ENCODE measurements at regions not wholly inside any gene's neighbourhood (a gene's known extent, or its start where the extent isn't known, plus 50 kb on each side); places are given as distances from the start of the nearest gene placed in this dataset.
A peak's percentile ranks its signal among the peaks of the same experiment; 100 is the strongest.
"Not testable (repeated sequence)": the region's sequence is repeated elsewhere in the genome, so short reads cannot be mapped to it uniquely, and the experiment has no call there.

DNA sequence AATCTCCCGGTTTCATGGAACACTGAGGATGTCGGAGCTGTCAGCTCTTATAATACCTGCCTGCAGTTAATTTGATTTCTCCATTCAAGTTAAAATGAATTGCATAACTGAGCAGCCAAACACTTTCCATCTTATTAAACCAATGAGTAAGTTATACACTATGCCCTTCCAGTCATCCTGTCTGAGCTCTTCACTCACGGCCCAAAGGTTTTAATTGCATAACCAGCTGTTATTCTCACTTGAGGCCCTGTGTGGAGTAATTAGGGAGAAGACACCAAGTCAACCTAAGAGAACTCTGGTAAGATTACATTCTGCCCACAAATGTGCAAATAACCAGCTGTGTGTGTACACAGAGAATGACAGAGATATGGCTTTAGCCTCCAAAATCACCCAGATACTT, 303.5 kb downstream of the TBC1D4 start:
- no peak for DNase-seq (ENCODE audit: low read depth)

DNA sequence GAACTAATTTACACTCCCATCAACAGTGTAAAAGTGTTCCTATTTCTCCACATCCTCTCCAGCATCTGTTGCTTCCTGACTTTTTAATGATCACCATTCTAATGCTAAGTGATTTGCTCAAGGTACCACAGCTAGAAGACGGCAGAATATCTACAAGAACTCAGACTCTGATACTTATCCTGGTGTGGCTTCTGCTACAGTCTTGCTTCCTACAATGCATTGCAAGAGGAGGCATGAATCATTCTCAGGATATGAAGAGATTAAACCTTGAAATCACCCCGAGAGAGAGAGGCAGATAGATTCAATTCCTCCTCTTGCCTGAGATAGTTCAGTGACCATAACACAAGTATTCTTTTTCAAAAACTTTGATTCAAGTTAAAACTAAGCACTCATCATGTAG, 306.4 kb downstream of the TBC1D4 start:
- no peak for DNase-seq (ENCODE audit: low read depth)

DNA sequence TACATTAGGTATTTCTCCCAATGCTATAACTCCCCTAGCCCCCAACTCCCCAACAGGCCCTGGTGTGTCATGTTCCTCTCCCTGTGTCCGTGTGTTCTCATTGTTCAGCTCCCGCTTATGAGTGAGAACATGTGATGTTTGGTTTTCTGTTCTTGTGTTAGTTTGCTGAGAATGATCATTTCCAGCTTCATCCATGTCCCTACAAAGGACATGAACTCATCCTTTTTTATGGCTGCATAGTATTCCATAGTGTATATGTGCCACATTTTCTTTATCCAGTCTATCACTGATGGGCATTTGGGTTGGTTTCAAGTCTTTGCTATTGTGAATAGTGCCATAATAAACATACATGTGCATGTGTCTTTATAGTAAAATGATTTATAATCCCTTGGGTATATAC, 306.9 kb downstream of the TBC1D4 start:
- not testable (repeated sequence) for DNase-seq (ENCODE audit: low read depth)

DNA sequence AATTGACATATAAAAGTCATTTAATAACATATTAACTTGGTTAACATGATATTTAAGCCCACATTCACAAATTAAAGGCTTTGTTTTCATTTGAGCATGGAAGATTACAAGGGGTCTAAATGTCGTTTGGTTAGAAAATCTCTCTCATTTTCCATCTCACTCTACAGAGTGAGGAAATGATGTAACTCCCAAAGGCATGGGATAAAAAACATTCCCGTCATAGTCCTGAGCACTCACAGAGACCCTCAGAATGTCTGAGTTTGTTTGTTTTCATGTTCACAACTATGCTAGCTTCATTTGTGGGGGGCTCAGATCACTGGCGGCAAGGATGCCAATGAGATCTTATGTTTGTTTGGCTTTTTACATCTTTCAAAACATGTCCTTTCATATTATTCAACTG, 307.5 kb downstream of the TBC1D4 start:
- DNase-seq (ENCODE audit: low read depth): no peak

DNA sequence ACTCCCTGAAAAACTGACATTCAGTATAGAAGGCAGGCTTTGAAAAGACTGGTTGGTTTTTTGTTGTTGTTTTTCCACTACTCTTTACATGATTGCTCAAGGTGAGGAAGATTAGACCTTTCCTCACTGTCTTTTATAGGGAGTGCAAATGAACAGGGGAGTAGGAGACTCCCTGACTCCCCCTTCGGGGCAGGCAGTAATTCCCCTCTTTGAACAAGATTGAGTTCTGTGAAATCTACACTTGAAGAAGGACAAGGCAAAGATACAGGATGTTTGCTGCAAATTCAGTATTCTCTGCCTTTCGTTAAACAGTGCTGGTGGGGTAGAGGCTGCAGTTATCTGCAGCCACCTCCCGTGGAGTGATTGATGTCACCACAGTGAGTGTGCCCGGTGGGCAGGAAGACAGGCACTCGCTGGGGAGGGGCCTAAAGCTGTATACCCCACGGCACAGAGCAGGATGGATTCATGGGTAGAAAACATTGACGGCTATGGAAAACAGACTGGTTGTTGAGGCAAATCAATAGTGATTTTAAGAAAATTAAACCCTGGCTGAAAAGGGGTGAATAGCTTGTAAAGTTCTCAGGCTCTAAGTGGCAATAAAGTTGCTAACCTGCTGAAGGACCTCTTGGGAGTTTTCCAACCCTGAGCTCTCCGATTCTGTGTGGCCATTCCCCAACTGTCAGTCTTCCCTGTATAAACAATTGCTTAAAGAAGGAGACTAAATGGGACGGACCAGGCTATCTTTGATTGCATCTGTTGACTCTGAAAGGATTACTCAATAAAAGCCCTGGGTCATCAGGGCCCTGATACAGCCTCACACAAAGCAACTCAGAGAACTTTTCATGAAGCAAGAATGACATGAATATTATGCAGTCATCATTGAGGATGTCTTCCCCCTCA, 308.3 kb downstream of the TBC1D4 start:
- DNase-seq (ENCODE audit: low read depth): no peak

DNA sequence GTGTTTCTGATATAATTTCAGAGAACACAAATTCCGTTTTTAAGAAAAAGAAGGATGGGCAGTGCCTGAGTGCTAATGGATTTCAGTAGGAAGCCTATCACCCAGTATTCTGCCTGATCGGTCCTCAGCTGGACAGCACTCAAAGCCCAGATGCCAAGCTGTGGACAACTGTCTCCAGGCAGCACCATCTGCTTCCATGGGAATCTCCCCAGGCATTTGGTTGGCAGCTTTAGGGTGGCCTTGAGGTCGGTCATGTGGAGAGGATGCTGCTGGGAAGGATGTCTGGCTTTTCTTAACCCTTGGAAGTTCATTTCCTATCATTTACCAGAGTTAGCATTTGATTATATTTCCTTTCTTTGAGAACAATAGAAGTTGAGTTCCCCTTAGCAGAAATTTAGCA, 311.7 kb downstream of the TBC1D4 start:
- DNase-seq (ENCODE audit: low read depth): no peak

DNA sequence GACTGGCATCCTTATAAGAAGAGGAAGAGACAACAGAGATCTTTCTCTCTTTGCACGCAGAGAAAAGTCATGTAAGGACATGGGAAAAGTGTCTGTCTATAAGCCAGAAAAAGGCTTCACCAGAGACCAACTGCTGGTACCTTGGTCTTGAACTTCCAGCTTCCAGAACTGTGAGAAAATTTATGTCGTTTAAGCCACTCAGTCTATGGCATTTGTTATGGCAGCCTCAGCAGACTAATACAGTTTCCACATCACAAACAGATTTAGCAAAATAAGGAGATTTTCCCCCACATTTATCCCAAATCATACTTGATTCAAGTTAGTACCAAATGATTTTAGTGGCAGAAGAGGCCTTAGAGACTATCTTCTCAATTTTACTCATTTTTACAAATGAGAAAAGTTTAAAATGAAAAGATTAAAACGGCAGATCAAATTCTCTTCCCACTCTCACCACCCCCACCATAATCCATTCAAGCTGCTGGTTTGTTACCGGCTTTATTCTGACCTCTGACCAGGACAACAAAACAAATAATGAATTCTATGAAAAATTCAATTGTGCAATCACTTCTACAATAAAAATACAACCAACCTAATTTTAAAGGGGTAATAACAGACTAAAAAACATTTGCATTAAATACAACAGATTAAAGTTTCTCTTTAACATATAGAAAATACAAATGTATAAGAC, 316.3 kb downstream of the TBC1D4 start:
- no peak for DNase-seq (ENCODE audit: low read depth)

DNA sequence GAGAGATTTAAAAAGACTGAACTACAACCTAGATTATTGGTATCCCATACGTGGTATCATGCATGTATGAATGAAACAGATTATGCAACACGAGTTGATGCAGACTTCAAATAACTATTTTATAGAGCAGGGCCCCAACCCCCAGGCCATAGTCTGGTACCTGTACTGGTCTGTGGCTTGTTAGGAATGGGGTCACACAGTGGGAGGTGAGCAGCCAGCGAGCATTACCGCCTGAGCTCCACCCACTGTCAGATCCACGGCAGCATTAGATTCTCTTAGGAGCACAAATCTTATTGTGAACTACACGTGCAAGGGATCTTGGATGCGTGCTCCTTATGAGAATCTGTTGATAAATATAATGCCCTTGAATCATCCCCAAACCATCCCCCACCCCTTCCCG, 320.2 kb downstream of the TBC1D4 start:
- DNase-seq (ENCODE audit: low read depth): no peak

DNA sequence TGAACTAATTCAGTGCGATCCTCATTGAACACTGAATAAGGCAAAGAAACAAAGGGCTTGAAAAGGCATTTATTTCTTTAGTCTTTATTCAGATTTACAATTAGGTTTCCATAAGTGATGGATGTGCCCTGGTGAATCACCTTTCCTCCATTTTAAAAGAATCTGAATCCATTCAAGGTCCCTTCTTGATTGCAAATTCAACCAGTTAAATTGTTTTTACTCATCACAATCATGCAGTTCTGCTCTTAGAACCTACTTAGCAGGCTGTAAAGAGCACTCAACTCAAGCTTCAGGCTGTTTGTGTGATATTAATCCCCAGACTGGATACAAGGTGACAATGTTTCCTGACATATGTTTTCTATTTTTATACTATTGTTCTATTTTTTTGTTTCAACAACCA, 321.0 kb downstream of the TBC1D4 start:
- no peak for DNase-seq (ENCODE audit: low read depth)

DNA sequence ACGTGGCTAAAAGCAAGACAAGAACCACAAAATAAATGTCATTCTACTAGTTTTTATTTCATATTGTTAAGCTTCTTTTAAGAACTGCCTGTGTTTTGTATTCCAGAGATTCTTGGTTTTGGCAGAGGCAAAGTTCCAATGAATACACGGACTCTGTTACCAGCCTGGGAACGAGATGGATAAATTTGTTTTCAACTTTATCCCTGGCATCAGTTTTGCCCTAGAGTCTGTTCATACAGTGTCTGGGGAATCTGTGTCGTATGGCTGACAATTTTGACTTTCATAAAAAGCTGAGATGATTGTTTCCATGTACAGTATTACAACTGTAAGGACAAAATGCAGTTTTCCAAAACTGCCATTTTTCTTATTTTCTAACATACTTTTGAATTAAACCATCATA, 327.6 kb downstream of the TBC1D4 start:
- DNase-seq (ENCODE audit: low read depth): no peak

DNA sequence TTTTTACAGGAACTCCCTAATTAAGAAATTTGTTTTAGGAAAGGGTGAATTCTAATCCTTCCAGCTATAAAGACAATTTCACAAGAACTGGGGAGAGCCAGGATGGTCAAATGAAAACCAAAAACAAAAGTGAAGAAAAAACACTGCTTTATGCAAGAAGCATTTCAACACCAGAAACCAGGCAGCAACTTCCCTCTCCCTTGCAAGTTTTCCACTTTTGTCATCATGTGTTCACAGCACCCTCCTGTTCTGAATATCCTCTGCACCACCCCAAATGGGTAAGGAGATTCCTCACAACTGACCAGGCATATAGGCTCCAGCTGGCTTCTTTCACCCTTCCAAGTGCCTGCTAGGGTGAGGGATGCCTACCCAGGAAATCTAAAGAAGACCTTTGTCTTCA, 328.1 kb downstream of the TBC1D4 start:
- DNase-seq (ENCODE audit: low read depth): peak; percentile 54

DNA sequence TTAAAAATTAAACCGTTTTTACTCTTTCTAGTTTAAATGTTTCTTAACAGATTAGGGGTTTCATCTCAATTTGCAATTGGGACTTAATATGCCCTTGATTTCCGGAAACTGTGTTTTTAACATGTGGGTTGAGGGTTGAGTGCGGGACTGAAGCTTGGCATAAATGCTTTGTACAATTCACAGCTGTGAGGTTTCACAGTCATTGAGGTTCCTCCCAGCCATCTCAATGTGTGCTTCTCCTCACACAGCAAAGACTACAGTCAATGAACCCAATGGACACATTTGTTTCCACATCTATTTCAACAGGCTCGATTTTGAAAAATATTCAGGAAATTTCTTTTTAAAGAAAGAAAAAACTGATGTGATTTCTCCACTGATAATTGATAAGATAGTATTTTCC, 328.6 kb downstream of the TBC1D4 start:
- DNase-seq (ENCODE audit: low read depth): no peak

DNA sequence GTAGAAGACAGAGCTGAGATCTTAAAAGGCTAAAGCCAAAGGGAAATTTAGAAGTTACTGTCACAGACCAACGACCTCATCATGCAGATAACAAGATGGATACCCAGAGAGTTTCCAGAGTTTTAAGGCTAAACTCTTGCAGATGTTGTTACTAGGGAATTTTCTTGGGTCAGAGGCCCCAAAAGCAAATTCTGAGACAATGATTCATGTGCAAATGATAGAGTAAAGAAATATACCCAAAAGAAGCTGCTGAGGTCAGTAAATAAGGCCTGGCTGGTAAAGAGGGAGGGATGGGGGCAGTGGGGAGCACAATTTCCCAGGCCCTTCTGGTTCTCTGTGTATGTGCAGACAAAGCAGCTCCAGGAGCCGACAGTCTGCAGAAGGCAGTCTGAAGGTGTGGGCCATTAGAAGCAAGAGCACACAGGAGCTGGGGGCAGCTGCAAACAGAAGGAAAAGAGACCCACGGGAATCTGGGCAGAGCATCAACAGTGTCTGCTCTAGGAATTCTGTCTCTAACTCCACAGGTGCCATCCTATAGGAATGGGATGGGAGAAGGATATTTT, 330.8 kb downstream of the TBC1D4 start:
- DNase-seq (ENCODE audit: low read depth): no peak

DNA sequence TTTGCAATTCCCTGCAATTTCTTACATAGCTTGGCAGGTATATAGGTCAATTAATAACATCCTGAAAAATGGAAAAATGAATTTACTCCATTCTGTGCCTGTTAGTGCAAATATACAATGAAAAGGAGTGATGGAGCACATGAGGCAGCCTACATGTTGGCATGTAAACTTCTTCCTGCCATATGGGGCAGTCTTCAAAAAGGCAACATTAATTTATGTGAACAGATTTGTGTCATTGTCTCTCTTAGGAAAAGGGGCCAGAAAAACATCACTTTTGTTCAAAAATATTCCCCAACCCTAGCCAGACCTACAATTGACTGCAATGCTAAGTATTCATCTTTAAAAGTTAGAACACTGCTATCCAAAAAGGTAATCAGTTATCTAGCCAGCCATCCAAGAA, 332.2 kb downstream of the TBC1D4 start:
- no peak for DNase-seq (ENCODE audit: low read depth)

DNA sequence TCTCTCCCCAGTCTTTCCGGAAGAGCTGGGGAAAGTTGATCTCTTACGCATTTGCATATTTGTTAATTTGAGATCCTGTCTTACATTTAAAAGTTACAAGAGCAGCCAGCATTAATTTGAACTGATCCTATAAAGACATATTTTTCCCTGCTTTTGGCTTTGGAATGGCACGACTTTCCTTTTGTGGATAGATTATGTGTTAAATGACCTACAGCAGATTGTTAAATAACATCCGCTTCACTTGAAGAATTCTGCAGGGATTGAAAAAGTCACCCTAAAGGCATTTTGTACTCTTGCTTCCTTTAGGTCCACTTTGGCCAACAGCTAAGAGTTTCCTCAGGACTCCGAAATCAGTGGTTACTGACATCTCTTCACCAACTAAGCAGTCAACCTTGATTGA, 334.0 kb downstream of the TBC1D4 start:
- DNase-seq (ENCODE audit: low read depth): no peak

DNA sequence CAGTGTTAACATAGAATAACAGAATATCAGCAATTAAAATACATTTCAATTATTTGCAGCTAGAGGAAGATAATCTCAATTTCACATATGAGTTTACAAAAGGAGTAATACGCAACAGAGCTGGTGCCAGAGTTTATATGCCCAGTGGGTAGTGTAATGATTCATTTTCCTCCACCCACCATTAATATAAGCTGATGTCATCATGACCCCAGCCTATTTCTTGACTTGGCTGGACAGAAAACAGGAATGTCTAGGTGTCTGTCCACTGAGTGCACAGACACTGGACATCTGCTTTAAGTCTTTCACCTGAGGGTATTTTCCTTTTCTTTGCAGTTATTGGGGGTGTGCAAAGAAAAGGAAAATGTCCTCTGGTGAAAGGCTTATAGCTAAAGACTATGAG, 335.5 kb downstream of the TBC1D4 start:
- no peak for DNase-seq (ENCODE audit: low read depth)

DNA sequence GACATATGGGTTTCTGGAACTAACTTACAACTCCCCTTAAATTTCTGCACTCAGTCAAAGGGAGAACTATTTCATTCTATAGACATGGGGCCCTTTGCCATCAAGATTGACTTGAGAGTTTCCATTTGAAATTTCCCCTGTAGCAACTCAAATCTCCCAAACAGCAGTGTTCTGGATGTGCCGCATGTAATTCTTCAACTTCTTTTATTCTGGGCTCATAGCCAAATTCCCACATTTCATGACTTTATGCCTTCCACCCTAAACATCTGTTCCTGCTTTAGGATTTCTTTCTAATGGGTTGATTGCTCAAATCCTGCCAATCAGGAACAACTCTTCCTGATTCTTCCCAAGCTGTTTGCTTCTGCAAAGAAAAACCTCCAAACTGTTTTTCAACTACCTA, 336.0 kb downstream of the TBC1D4 start:
- DNase-seq (ENCODE audit: low read depth): no peak

DNA sequence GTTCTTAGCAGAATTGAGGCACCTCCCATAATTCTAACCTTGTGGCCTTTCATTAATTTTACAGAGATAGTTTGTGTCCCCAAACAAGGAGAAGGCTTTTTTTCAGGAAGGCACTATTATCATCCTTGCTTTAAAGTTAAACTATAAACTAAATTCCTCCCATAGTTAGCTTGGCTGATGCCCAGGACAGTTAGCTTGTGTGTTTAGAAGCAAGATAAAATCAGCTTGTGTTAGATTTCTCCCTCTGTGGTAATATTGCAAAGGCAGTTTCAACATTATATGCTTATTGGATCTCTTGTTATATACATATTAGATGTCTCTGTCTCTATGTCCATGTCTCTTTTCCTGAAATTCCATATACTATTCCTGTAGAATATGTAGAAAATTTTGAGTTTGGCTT, 342.7 kb downstream of the TBC1D4 start:
- no peak for DNase-seq (ENCODE audit: low read depth)

DNA sequence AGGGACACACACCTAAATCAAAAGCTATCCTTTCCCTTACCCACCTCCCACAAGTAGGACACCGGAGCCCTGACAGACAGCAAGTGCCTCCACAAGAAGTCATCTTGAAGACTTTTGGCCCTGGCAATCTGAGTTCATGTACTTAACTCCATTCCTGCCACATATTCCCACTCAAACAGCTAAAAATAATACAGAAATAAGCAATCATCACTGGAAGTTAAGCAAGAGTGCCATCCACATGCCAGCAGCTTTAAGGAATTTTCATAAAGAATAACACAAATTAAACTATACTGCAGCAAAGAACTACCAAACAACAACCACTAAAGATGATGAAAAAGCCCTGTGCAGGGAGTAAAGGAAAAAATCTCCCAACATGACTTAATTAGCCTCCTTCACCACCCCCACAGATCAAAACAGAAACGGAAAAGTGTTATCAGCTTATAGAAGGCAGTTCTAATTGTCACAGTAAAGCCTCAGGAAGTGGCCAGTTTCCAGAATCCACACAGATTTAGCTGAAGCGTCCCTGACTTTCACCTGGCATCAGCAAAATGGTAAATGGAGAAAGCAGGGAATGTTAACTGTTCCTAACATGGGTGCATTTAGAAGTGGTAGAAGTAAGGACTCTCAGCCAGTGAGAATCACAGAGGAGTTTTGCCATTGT, 343.9 kb downstream of the TBC1D4 start:
- no peak for DNase-seq (ENCODE audit: low read depth)

DNA sequence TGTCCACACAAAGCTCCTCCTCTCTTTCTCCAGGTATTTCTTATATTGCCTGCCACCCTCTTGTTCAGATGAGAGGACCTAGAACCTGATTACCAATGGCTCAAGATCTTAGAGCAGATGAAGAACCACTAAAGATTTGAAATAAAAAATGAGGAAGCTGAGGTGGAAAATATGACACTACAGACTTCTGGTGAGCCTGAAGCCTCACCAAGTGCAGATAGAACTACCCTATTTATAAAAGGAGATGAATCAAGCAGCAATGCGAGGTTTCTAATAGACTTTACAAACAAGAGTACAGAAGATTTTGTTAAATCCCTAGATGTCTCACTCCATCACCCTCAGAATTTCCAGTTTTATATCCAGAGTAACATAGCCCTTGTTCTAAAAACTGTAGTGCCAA, 345.8 kb downstream of the TBC1D4 start:
- DNase-seq (ENCODE audit: low read depth): no peak

DNA sequence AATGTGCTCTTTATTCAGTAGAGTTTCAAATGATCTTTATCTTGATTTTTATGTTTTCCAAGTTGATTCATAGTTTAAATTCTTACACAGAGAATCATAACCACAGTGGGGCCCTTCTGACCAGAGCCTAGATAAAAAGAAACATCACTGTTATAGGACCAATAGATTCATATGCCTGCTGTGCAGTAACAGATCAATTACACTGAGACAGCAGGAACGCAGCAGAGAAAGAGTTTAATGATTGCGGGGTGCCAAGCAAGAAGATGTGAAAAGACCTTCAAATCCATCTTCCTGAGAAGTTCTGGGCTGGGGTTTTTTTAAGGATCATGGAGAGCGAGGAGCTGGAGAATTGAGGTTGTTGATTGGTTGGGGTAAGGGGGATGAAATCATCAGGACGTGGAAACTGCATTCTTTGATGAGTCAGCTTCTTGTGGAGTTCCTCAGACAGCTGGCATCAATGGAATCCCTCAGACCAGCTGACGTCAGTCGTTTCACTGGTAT, 346.6 kb downstream of the TBC1D4 start:
- peak; percentile 89 for DNase-seq (ENCODE audit: low read depth)

Data from GM04503 (cell line).